ENCODE measurements at regions not wholly inside any gene's neighbourhood (a gene's known extent, or its start where the extent isn't known, plus 50 kb on each side); places are given as distances from the start of the nearest gene placed in this dataset.

DNA sequence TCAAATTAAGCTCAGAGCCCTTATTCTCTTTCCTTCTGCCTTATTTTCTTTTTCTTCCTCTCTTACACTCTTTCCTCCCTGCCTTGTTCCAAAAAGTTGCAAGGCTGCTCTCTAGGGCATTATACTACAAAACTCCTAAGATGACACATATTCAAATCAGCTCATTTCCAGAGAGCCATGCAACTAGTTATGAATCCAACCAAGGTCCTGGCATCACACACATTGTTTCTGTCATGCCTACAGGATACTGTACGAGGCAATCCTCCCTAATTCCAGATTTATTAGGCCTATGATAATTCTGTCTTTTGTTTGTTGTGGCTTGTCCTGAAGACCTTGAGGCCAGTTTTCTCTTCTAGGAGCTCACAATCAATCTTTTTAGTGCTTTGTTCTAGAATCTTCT is 87.0 kb upstream of the TBCA start:
- no peak for TF ChIP-seq FOXP2 (optimal IDR thresholded peaks at IDR 0.05; ENCODE audit: borderline replicate concordance, extremely low read depth, extremely low read length, insufficient read depth)
- TF ChIP-seq SIN3A (IDR thresholded peaks at IDR 0.05; ENCODE audit: borderline replicate concordance, insufficient read depth, low read length), result no peak
- TF ChIP-seq, protein P1, sequence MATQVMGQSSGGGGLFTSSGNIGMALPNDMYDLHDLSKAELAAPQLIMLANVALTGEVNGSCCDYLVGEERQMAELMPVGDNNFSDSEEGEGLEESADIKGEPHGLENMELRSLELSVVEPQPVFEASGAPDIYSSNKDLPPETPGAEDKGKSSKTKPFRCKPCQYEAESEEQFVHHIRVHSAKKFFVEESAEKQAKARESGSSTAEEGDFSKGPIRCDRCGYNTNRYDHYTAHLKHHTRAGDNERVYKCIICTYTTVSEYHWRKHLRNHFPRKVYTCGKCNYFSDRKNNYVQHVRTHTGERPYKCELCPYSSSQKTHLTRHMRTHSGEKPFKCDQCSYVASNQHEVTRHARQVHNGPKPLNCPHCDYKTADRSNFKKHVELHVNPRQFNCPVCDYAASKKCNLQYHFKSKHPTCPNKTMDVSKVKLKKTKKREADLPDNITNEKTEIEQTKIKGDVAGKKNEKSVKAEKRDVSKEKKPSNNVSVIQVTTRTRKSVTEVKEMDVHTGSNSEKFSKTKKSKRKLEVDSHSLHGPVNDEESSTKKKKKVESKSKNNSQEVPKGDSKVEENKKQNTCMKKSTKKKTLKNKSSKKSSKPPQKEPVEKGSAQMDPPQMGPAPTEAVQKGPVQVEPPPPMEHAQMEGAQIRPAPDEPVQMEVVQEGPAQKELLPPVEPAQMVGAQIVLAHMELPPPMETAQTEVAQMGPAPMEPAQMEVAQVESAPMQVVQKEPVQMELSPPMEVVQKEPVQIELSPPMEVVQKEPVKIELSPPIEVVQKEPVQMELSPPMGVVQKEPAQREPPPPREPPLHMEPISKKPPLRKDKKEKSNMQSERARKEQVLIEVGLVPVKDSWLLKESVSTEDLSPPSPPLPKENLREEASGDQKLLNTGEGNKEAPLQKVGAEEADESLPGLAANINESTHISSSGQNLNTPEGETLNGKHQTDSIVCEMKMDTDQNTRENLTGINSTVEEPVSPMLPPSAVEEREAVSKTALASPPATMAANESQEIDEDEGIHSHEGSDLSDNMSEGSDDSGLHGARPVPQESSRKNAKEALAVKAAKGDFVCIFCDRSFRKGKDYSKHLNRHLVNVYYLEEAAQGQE (IDR thresholded peaks at IDR 0.05; ENCODE audit: insufficient read depth in 1 of 2, low read depth in 2 of 2, low read length in 2 of 2), result no peak
- TF ChIP-seq TAF1 (IDR thresholded peaks at IDR 0.05; ENCODE audit: borderline replicate concordance, insufficient read depth, low read length), result no peak
